HG02852 (cell line): ENCODE measurements at regions not wholly inside any gene's neighbourhood (a gene's known extent, or its start where the extent isn't known, plus 50 kb on each side); places are given as distances from the start of the nearest gene placed in this dataset.

Source experiments
- ATAC-seq: cut with Tn5 transposase; IDR thresholded peaks from one replicate; pipeline ENCODE4 v1.9.1; 2021; ENCODE audit warnings: mild to moderate bottlenecking, moderate library complexity; ENCODE audit not compliant: unreplicated experiment

GRCh38 chr3:107028086-107028485, 349.2 kb upstream of the CCDC54 start:
- ATAC-seq: no peak

GRCh38 chr3:107028626-107029025, 348.6 kb upstream of the CCDC54 start:
- ATAC-seq: no peak

GRCh38 chr3:107032111-107032510, 345.1 kb upstream of the CCDC54 start:
- ATAC-seq: no peak

- no peak for ATAC-seq
Measured at GRCh38 chr3:107034142-107034541, 343.1 kb upstream of the CCDC54 start.

GRCh38 chr3:107035176-107035575, 342.1 kb upstream of the CCDC54 start:
- ATAC-seq: no peak

GRCh38 chr3:107044677-107045076, 332.6 kb upstream of the CCDC54 start:
- no peak for ATAC-seq

- no peak for ATAC-seq
Measured at GRCh38 chr3:107045791-107046190, 331.4 kb upstream of the CCDC54 start.

GRCh38 chr3:107055181-107055942, 321.9 kb upstream of the CCDC54 start:
- no peak for ATAC-seq

GRCh38 chr3:107061466-107061865, 315.8 kb upstream of the CCDC54 start:
- ATAC-seq: no peak

- no peak for ATAC-seq
Measured at GRCh38 chr3:107062310-107062709, 314.9 kb upstream of the CCDC54 start.

- no peak for ATAC-seq
Measured at GRCh38 chr3:107062787-107063186, 314.5 kb upstream of the CCDC54 start.

- no peak for ATAC-seq
Measured at GRCh38 chr3:107063351-107063750, 313.9 kb upstream of the CCDC54 start.

- peak; percentile 89 for ATAC-seq
Measured at GRCh38 chr3:107064405-107065060, 312.7 kb upstream of the CCDC54 start.

GRCh38 chr3:107065094-107065861, 312.0 kb upstream of the CCDC54 start:
- ATAC-seq: no peak

GRCh38 chr3:107067421-107067820, 309.8 kb upstream of the CCDC54 start:
- ATAC-seq: no peak

- peak; percentile 44 for ATAC-seq
Measured at GRCh38 chr3:107068980-107069379, 308.3 kb upstream of the CCDC54 start.

GRCh38 chr3:107076946-107077345, 300.3 kb upstream of the CCDC54 start:
- no peak for ATAC-seq

- ATAC-seq: no peak
Measured at GRCh38 chr3:107077391-107077790, 299.8 kb upstream of the CCDC54 start.

GRCh38 chr3:107082527-107082926, 294.7 kb upstream of the CCDC54 start:
- ATAC-seq: no peak

- ATAC-seq: no peak
Measured at GRCh38 chr3:107085261-107085660, 292.0 kb upstream of the CCDC54 start.

GRCh38 chr3:107092121-107092520, 285.1 kb upstream of the CCDC54 start:
- ATAC-seq: no peak

- no peak for ATAC-seq
Measured at GRCh38 chr3:107098864-107099263, 278.4 kb upstream of the CCDC54 start.
